BLaER1 treated with 17β-estradiol and CSF1 and Interleukin-3, amounts not matched to agents 10 nM and 100 nM (cell line): ENCODE measurements at regions not wholly inside any gene's neighbourhood (a gene's known extent, or its start where the extent isn't known, plus 50 kb on each side); places are given as distances from the start of the nearest gene placed in this dataset.
A peak's percentile ranks its signal among the peaks of the same experiment; 100 is the strongest.

Source experiments
- H3K27ac ChIP-seq, 11 experiments: shearing (Covaris generic); formaldehyde crosslinking; 2 replicates each; pipeline ENCODE4 v1.8.1; 2022
- H3K27me3 ChIP-seq, 11 experiments: shearing (Covaris generic); formaldehyde crosslinking; 2 replicates each; pipeline ENCODE4 v1.8.1; 2022
- H3K36me3 ChIP-seq, 11 experiments: shearing (Covaris generic); formaldehyde crosslinking; 2 replicates each; pipeline ENCODE4 v1.8.1; 2022
- H3K4me1 ChIP-seq, 10 experiments: shearing (Covaris generic); formaldehyde crosslinking; 2 replicates each; pipeline ENCODE4 v1.8.1; 2022
- H3K4me2 ChIP-seq, 11 experiments: shearing (Covaris generic); formaldehyde crosslinking; 2 replicates each; pipeline ENCODE4 v1.8.1; 2022
- H3K4me3 ChIP-seq, 10 experiments: shearing (Covaris generic); formaldehyde crosslinking; 2 replicates each; pipeline ENCODE4 v1.8.1; 2022
- H3K9ac ChIP-seq, 11 experiments: shearing (Covaris generic); formaldehyde crosslinking; 2 replicates each; pipeline ENCODE4 v1.8.1; 2022
- H3K9me3 ChIP-seq, 11 experiments: shearing (Covaris generic); formaldehyde crosslinking; replicated peaks in 1 of 11; 2 replicates each; pipeline ENCODE4 v1.8.1; 2022
- H4K20me1 ChIP-seq, 11 experiments: shearing (Covaris generic); formaldehyde crosslinking; 2 replicates each; pipeline ENCODE4 v1.8.1; 2022
- Cebpa-rat ChIP-seq, 11 experiments: shearing (Covaris generic); IDR thresholded peaks; 2 replicates each; pipeline ENCODE4 v1.8.1; 2022

DNA sequence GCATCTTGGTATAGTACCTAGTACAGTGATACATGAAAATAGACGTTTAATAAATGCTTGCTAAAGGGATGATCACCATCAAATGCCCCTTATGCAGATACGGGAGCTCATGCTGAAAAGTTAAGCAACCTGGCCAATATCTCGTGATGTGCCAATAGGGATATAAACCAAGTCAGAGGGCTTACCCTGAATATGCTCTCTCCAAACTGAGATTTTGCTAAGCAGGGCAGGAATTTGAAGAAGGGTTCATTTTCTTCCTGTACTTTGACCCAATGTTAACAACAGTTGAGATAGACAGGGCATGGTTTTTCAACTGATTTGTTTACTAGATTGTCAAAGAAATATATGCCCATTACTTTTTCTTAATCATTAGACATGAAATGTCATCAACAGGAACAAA, 219.3 kb upstream of the PREP start:
- H3K27me3 ChIP-seq: no peaks in the 10 kb centered on the region
- no peaks in the 10 kb centered on the region for H4K20me1 ChIP-seq
- TF ChIP-seq Cebpa-rat (IDR thresholded peaks at IDR 0.05): no peak
- no peaks in the 10 kb centered on the region for H3K36me3 ChIP-seq
- H3K4me2 ChIP-seq: no peak overlapping the region
- H3K9me3 ChIP-seq: peaks cover 0 to 17% (median 0%) of the 10 kb centered on the region in 11 experiments; a peak in 7 of 22 replicates
- H3K9ac ChIP-seq: no peak overlapping the region
- H3K4me1 ChIP-seq: peaks cover 11 to 42% (median 22%) of the 10 kb centered on the region in 10 experiments
- peak overlapping the region in 4 of 11 experiments; percentile 21 to 85 (median 78); a peak in 5 of 22 replicates for H3K27ac ChIP-seq
- no peak overlapping the region for H3K4me3 ChIP-seq

DNA sequence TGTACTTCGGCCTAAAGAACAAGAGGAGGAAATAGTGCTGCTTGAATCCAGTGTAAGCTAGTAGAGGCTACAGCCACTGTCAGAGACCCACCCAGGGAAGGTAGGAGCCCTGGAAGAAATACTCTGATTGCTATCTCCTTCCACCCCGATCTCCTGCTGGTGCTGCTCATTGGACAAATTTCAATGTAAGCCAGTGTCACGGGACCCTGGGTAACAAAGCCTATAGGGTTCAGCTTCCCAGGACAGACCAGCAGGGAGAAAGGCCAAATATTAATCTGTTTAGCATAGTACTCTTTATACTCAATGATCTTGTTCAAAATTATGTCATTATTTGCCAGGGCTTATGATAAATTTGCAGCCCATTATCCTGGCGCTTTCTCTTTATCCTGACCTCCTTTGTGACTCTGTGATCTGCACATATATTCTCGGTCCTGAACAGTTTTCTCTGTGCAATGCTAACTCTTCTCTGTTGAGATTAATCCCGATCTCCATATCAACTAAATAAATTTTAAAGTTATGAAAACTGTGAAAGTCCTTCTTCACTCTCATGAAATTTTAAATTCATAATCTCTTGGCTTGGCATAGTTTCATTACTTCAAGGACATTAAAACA, 218.8 kb upstream of the PREP start:
- Histone ChIP-seq H3K9ac (no peak overlapping the region), H4K20me1 (no peaks in the 10 kb centered on the region), H3K4me2 (peak overlapping the region in 6 of 11 experiments; percentile 9 to 83 (median 63); a peak in 8 of 22 replicates), H3K4me3 (no peak overlapping the region), H3K9me3 (peaks cover 0 to 23% (median under 1%) of the 10 kb centered on the region in 11 experiments; a peak in 10 of 22 replicates), H3K36me3 (no peaks in the 10 kb centered on the region), H3K4me1 (peaks cover 11 to 43% (median 22%) of the 10 kb centered on the region in 10 experiments), H3K27ac (peak overlapping the region in 9 of 11 experiments; percentile 50 to 85 (median 77); a peak in 18 of 22 replicates), H3K27me3 (no peaks in the 10 kb centered on the region)
- TF ChIP-seq Cebpa-rat (IDR thresholded peaks at IDR 0.05): no peak

- Histone ChIP-seq H3K9me3 (peaks cover 0 to 26% (median 3%) of the 10 kb centered on the region in 11 experiments; a peak in 10 of 22 replicates), H3K36me3 (no peaks in the 10 kb centered on the region), H3K4me3 (no peak overlapping the region; a peak in 1 of 20 replicates), H3K4me2 (peak overlapping the region; percentile 43 to 83 (median 58)), H3K4me1 (peaks cover 11 to 45% (median 22%) of the 10 kb centered on the region in 10 experiments), H3K27ac (peak overlapping the region in 10 of 11 experiments; percentile 36 to 85 (median 76); a peak in 19 of 22 replicates), H3K9ac (peak overlapping the region in 8 of 11 experiments; percentile 8 to 63 (median 48); a peak in 9 of 22 replicates), H3K27me3 (no peaks in the 10 kb centered on the region), H4K20me1 (no peaks in the 10 kb centered on the region)
- no peak for TF ChIP-seq Cebpa-rat (IDR thresholded peaks at IDR 0.05)
Measured at GRCh38 chr6:105620878-105621277, 218.0 kb upstream of the PREP start.

DNA sequence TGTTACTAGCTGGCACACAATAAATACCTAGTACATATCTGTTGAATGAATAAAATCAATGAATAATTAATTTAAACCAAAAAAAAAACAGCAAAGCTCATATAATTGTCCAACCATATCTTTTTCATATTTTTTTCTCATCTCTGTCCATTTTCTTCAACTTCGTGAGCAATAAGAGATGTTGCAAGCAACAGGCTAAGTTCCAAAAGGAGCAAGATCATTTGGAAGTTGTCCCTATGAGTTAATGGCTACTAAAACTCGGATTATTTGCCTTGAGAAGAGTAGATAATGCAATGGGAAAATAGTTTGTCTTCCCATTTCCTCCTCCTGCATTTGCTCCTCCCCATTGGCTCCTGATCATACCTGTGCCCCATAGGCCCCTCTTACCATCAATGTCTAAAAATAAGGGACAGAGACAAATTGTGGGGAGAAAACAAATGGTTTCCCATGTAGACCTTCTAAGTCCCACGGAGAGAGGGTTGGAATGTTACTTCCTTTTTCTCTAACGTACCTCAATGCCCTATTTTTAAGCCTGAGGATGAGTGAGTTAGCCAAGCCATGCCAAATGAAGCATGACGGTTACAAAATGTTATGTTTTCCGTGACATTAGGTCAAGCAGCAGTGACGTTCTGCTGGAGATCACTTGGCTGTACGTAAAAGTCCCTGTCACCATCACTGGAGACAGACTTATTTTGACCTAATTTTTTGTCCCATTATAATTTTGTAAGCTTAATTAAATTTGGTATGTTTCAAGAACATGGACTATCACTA, 217.3 kb upstream of the PREP start:
- Histone ChIP-seq H4K20me1 (no peaks in the 10 kb centered on the region), H3K27me3 (no peaks in the 10 kb centered on the region), H3K27ac (peak overlapping the region in 10 of 11 experiments; percentile 36 to 85 (median 76); a peak in 19 of 22 replicates), H3K4me3 (peak overlapping the region in 1 of 10 experiments; percentile 23; a peak in 1 of 20 replicates), H3K9ac (peak overlapping the region in 8 of 11 experiments; percentile 8 to 70 (median 48); a peak in 10 of 22 replicates), H3K4me1 (peaks cover 11 to 45% (median 22%) of the 10 kb centered on the region in 10 experiments), H3K4me2 (peak overlapping the region; percentile 43 to 83 (median 58)), H3K9me3 (peaks cover 5 to 32% (median 8%) of the 10 kb centered on the region in 11 experiments), H3K36me3 (no peaks in the 10 kb centered on the region)
- TF ChIP-seq Cebpa-rat (IDR thresholded peaks at IDR 0.05): peak in 4 of 11 experiments; percentile 49 to 75 (median 63); a peak in 5 of 22 replicates

- no peak overlapping the region for H3K4me3 ChIP-seq
- H4K20me1 ChIP-seq: no peaks in the 10 kb centered on the region
- TF ChIP-seq Cebpa-rat (IDR thresholded peaks at IDR 0.05): no peak
- peaks cover 13 to 44% (median 15%) of the 10 kb centered on the region in 11 experiments for H3K9me3 ChIP-seq
- H3K27ac ChIP-seq: peak overlapping the region in 5 of 11 experiments; percentile 0 to 85 (median 34); a peak in 6 of 22 replicates
- no peak overlapping the region for H3K4me2 ChIP-seq
- H3K27me3 ChIP-seq: no peaks in the 10 kb centered on the region
- H3K9ac ChIP-seq: no peak overlapping the region
- no peaks in the 10 kb centered on the region for H3K36me3 ChIP-seq
- H3K4me1 ChIP-seq: peaks cover 11 to 39% (median 20%) of the 10 kb centered on the region in 10 experiments
Measured at GRCh38 chr6:105618247-105618646, 215.4 kb upstream of the PREP start.

- Histone ChIP-seq H3K4me1 (peaks cover 11 to 30% (median 18%) of the 10 kb centered on the region in 10 experiments), H3K36me3 (no peaks in the 10 kb centered on the region), H3K27me3 (no peaks in the 10 kb centered on the region), H3K4me3 (no peak overlapping the region), H3K9me3 (peaks cover 13 to 44% (median 15%) of the 10 kb centered on the region in 11 experiments), H3K27ac (peak overlapping the region in 3 of 11 experiments; percentile 9 to 85 (median 26); a peak in 1 of 22 replicates), H4K20me1 (no peaks in the 10 kb centered on the region), H3K9ac (no peak overlapping the region), H3K4me2 (no peak overlapping the region)
- no peak for TF ChIP-seq Cebpa-rat (IDR thresholded peaks at IDR 0.05)
Measured at GRCh38 chr6:105616521-105616920, 213.6 kb upstream of the PREP start.

- H3K9me3 ChIP-seq: peaks cover 12 to 27% (median 15%) of the 10 kb centered on the region in 11 experiments
- H3K4me1 ChIP-seq: peaks cover 0 to 4% (median 0%) of the 10 kb centered on the region in 10 experiments; a peak in 2 of 20 replicates
- H4K20me1 ChIP-seq: no peaks in the 10 kb centered on the region
- no peak overlapping the region for H3K4me3 ChIP-seq
- H3K27ac ChIP-seq: no peak overlapping the region
- no peaks in the 10 kb centered on the region for H3K27me3 ChIP-seq
- no peak for TF ChIP-seq Cebpa-rat (IDR thresholded peaks at IDR 0.05)
- H3K4me2 ChIP-seq: no peak overlapping the region
- H3K9ac ChIP-seq: no peak overlapping the region
- no peaks in the 10 kb centered on the region for H3K36me3 ChIP-seq
Measured at GRCh38 chr6:105611606-105612005, 208.7 kb upstream of the PREP start.

DNA sequence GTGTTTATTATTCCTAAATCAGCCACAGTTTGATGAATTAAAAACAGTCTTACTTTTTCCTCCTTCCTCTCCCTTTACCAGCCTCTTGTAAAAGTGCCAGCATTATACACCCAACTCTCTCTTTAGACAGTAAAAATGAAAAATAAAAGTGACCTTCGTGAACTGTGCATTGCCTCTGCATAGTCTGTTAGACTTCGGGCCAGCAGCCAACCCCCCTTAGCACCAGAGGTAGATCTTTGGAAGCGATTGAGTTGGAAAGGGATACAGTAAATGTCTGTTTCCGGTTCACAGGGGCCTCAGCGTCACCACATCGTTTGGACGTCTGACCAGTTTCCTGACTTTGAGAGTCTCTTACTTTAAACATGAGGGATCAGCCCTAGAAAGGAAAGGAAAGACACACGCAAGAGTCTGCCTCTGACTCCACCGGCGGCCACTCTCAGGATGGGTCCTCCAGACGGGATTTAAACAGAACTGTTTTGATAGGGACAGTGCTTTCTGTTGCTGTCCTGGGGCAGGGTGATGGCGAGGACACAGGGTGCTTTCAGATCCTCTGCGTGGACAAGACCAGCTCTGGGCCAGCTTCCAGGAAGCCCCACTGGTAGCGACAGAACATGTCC, 206.6 kb upstream of the PREP start:
- Histone ChIP-seq H3K27me3 (no peaks in the 10 kb centered on the region), H3K4me2 (no peak overlapping the region), H4K20me1 (no peaks in the 10 kb centered on the region), H3K9ac (no peak overlapping the region), H3K36me3 (no peaks in the 10 kb centered on the region), H3K4me3 (no peak overlapping the region), H3K27ac (no peak overlapping the region), H3K9me3 (peaks cover under 1 to 10% (median 3%) of the 10 kb centered on the region in 11 experiments; a peak in 19 of 22 replicates), H3K4me1 (no peaks in the 10 kb centered on the region)
- TF ChIP-seq Cebpa-rat (IDR thresholded peaks at IDR 0.05): no peak
